Caco-2 (cell line): ENCODE measurements at regions not wholly inside any gene's neighbourhood (a gene's known extent, or its start where the extent isn't known, plus 50 kb on each side); places are given as distances from the start of the nearest gene placed in this dataset.

ENCODE experiments used
- BruUV-seq: library from RNA; stranded (reverse); fragments of 400-500 nt; replicated peaks from 2 replicates; lab custom pipeline; 2021; lab: Mats Ljungman, UMichigan
- CTCF ChIA-PET: fragments of 300-600 bp; sonication (Branson Sonifier 250); formaldehyde crosslinking; loops from one replicate; lab custom pipeline; 2022; ENCODE audit warnings: antibody characterized with exemption; lab: Charles Lee
- POLR2A ChIA-PET: fragments of 300-600 bp; sonication (Branson Sonifier 250); formaldehyde crosslinking; loops from one replicate; lab custom pipeline; 2022; ENCODE audit warnings: antibody characterized with exemption; lab: Charles Lee
- DNase-seq, 2 experiments: peaks; one replicate each; pipeline versions ENCODE4 v3.0.0 to v3.0.0-alpha.2; 2020 to 2022
- H3K27me3 ChIP-seq: replicated peaks from 2 replicates; pipeline ENCODE4 v1.6.0; 2011; ENCODE audit warnings: low read length; ENCODE audit not compliant: control insufficient read depth, insufficient read depth
- H3K36me3 ChIP-seq: 2 replicates; pipeline ENCODE4 v1.5.1; 2011; ENCODE audit warnings: low read length; ENCODE audit not compliant: control insufficient read depth, insufficient read depth
- H3K4me1 ChIP-seq: fragments of 250-450 bp; sonication (Bioruptor Pico); 2 replicates; pipeline ENCODE4 v1.5.1; 2020; ENCODE audit warnings: mild to moderate bottlenecking
- H3K4me3 ChIP-seq: 2 replicates; pipeline ENCODE4 v1.5.1; 2011; ENCODE audit warnings: low read depth, mild to moderate bottlenecking, control low read depth, low read length
- H3K9me3 ChIP-seq: fragments of 250-450 bp; sonication (Bioruptor Pico); 2 replicates; pipeline ENCODE4 v1.5.1; 2020; ENCODE audit warnings: mild to moderate bottlenecking, moderate library complexity
- H3K27ac Mint-ChIP-seq: one replicate; pipeline ENCODE4 v1.8.0; 2022; ENCODE audit warnings: mixed read lengths; ENCODE audit not compliant: unreplicated experiment
- H3K27me3 Mint-ChIP-seq: one replicate; pipeline ENCODE4 v1.8.0; 2022; ENCODE audit warnings: mixed read lengths; ENCODE audit not compliant: insufficient read depth, unreplicated experiment
- H3K36me3 Mint-ChIP-seq: one replicate; pipeline ENCODE4 v1.8.0; 2022; ENCODE audit warnings: mild to moderate bottlenecking, mixed read lengths; ENCODE audit not compliant: insufficient read depth, unreplicated experiment
- H3K4me1 Mint-ChIP-seq: one replicate; pipeline ENCODE4 v1.8.0; 2022; ENCODE audit warnings: low read depth, mixed read lengths; ENCODE audit not compliant: unreplicated experiment
- H3K4me3 Mint-ChIP-seq: one replicate; pipeline ENCODE4 v1.8.0; 2022; ENCODE audit warnings: mild to moderate bottlenecking, moderate library complexity, mixed read lengths; ENCODE audit not compliant: unreplicated experiment
- H3K9me3 Mint-ChIP-seq: one replicate; pipeline ENCODE4 v1.8.0; 2022; ENCODE audit warnings: mixed read lengths; ENCODE audit not compliant: unreplicated experiment
- intact Hi-C: fragments of 100-400 bp; cut with micrococcal nuclease; formaldehyde crosslinking; loops from one replicate; pipeline ENCODE4 v1.10.0; 2022; ENCODE audit not compliant: unreplicated experiment
- TF ChIP-seq, protein P1 (sequence below), 2 experiments: fragments of 200-600 bp in 1 of 2; IDR thresholded peaks; 1 replicate in 1 of 2; 2 replicates in 1 of 2; pipeline versions ENCODE4 v1.5.1 to v1.8.0; 2011 to 2022; ENCODE audit warnings: antibody characterized with exemption in 1 of 2, control low read depth in 1 of 2, inconsistent platforms in 1 of 2, low read depth in 1 of 2, low read length in 1 of 2, mild to moderate bottlenecking in 1 of 2, moderate library complexity in 1 of 2; ENCODE audit not compliant: insufficient read depth in 1 of 2, severe bottlenecking in 1 of 2, unreplicated experiment in 1 of 2

GRCh38 chr5:164312801-164313200 is 807.4 kb downstream of the MAT2B start:
- intact Hi-C loops, result no loop called here
- TF ChIP-seq, protein P1, sequence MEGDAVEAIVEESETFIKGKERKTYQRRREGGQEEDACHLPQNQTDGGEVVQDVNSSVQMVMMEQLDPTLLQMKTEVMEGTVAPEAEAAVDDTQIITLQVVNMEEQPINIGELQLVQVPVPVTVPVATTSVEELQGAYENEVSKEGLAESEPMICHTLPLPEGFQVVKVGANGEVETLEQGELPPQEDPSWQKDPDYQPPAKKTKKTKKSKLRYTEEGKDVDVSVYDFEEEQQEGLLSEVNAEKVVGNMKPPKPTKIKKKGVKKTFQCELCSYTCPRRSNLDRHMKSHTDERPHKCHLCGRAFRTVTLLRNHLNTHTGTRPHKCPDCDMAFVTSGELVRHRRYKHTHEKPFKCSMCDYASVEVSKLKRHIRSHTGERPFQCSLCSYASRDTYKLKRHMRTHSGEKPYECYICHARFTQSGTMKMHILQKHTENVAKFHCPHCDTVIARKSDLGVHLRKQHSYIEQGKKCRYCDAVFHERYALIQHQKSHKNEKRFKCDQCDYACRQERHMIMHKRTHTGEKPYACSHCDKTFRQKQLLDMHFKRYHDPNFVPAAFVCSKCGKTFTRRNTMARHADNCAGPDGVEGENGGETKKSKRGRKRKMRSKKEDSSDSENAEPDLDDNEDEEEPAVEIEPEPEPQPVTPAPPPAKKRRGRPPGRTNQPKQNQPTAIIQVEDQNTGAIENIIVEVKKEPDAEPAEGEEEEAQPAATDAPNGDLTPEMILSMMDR (IDR thresholded peaks at IDR 0.05; ENCODE audit: insufficient read depth in 1 of 2, low read depth in 1 of 2, low read length in 1 of 2, severe bottlenecking in 1 of 2, unreplicated experiment in 1 of 2), result no peak
- Histone ChIP-seq H3K36me3 (no peaks in the 10 kb centered on the region), H3K9me3 (no peaks in the 10 kb centered on the region), H3K4me1 (no peaks in the 10 kb centered on the region), H3K27me3 (no peaks in the 10 kb centered on the region), H3K4me3 (no peak overlapping the region)
- no TSS peak for BruUV-seq
- no peaks in the 10 kb centered on the region for H3K4me1 Mint-ChIP-seq
- POLR2A ChIA-PET, result no interaction called here
- DNase-seq, result no peak
- H3K4me3 Mint-ChIP-seq, result no peak overlapping the region
- H3K27ac Mint-ChIP-seq, result no peak overlapping the region
- no peaks in the 10 kb centered on the region for H3K9me3 Mint-ChIP-seq
- CTCF ChIA-PET, result no interaction called here
- no peaks in the 10 kb centered on the region for H3K27me3 Mint-ChIP-seq
- H3K36me3 Mint-ChIP-seq, result no peaks in the 10 kb centered on the region

DNA sequence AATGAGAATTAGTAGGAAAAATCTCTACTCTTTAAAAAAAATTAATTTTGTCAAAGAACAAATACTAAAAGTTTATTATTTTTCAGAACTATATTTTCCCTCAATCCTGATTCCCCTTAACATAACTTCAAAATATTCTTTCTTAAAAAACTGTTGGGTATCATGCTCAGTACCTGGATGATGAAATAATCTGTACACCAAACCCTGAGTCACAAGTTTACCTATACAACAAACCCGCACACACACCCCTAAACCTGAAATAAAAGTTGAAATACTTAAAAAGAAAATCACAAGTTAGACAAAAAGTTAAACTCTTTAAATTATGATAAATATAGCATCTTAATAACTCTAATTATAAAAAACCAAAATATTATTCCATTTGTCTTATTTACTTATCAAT is 812.3 kb downstream of the MAT2B start:
- Mint-ChIP-seq H3K27me3 (no peaks in the 10 kb centered on the region), H3K36me3 (no peaks in the 10 kb centered on the region), H3K9me3 (no peaks in the 10 kb centered on the region), H3K4me1 (no peaks in the 10 kb centered on the region), H3K4me3 (no peak overlapping the region), H3K27ac (no peak overlapping the region)
- POLR2A ChIA-PET, result no interaction called here
- BruUV-seq, result no TSS peak
- no peak for DNase-seq
- TF ChIP-seq, protein P1 (IDR thresholded peaks at IDR 0.05; ENCODE audit: insufficient read depth in 1 of 2, low read depth in 1 of 2, low read length in 1 of 2, severe bottlenecking in 1 of 2, unreplicated experiment in 1 of 2), result no peak
- H3K4me3 ChIP-seq, result no peak overlapping the region
- no peaks in the 10 kb centered on the region for H3K9me3 ChIP-seq
- intact Hi-C loops, result no loop called here
- H3K4me1 ChIP-seq, result no peaks in the 10 kb centered on the region
- H3K36me3 ChIP-seq, result no peaks in the 10 kb centered on the region
- no peaks in the 10 kb centered on the region for H3K27me3 ChIP-seq
- CTCF ChIA-PET, result no interaction called here

GRCh38 chr5:164319161-164319560 is 813.7 kb downstream of the MAT2B start:
- CTCF ChIA-PET, result no interaction called here
- Histone ChIP-seq H3K9me3 (no peaks in the 10 kb centered on the region), H3K4me3 (no peak overlapping the region), H3K4me1 (no peaks in the 10 kb centered on the region), H3K36me3 (no peaks in the 10 kb centered on the region), H3K27me3 (no peaks in the 10 kb centered on the region)
- DNase-seq, result no peak
- Mint-ChIP-seq H3K4me1 (no peaks in the 10 kb centered on the region), H3K9me3 (no peaks in the 10 kb centered on the region), H3K27ac (no peak overlapping the region), H3K27me3 (no peaks in the 10 kb centered on the region), H3K36me3 (no peaks in the 10 kb centered on the region), H3K4me3 (no peak overlapping the region)
- intact Hi-C loops, result no loop called here
- BruUV-seq, result no TSS peak
- POLR2A ChIA-PET, result no interaction called here
- TF ChIP-seq, protein P1 (IDR thresholded peaks at IDR 0.05; ENCODE audit: insufficient read depth in 1 of 2, low read depth in 1 of 2, low read length in 1 of 2, severe bottlenecking in 1 of 2, unreplicated experiment in 1 of 2), result no peak
